ENCODE measurements at regions not wholly inside any gene's neighbourhood (a gene's known extent, or its start where the extent isn't known, plus 50 kb on each side); places are given as distances from the start of the nearest gene placed in this dataset.
A peak's percentile ranks its signal among the peaks of the same experiment; 100 is the strongest.
"Not testable (repeated sequence)": the region's sequence is repeated elsewhere in the genome, so short reads cannot be mapped to it uniquely, and the experiment has no call there.

GRCh38 chr15:93343402-93343801 lies 254.4 kb upstream of the RGMA start:
- H4K91ac ChIP-seq (ENCODE audit: low read depth, low read length); H3K23ac ChIP-seq (ENCODE audit: low read length); H3K9me3 ChIP-seq (ENCODE audit: insufficient read depth, low read depth, low read length); H3K4me2 ChIP-seq (ENCODE audit: low read length); H3K27me3 ChIP-seq (ENCODE audit: insufficient read depth, low read length); H3K79me2 ChIP-seq (ENCODE audit: control insufficient read depth, insufficient read depth, low read length, poor library complexity); DNase-seq; H2BK12ac ChIP-seq (ENCODE audit: low read length); H3K4me1 ChIP-seq (ENCODE audit: control insufficient read depth in 1 of 2, insufficient read depth in 2 of 2, low read length in 2 of 2); H3K4ac ChIP-seq (ENCODE audit: low read depth, low read length); H3K18ac ChIP-seq (ENCODE audit: low read length); H3K9ac ChIP-seq (ENCODE audit: low read length); H2AFZ ChIP-seq (ENCODE audit: insufficient read depth, low read length, poor library complexity); H3K14ac ChIP-seq (ENCODE audit: low read length); H2BK120ac ChIP-seq (ENCODE audit: insufficient read depth, low read length, poor library complexity); H4K8ac ChIP-seq (ENCODE audit: low read depth, low read length); H3K79me1 ChIP-seq (ENCODE audit: low read length); H3K27ac ChIP-seq (ENCODE audit: low read depth, low read length); H4K12ac ChIP-seq (ENCODE audit: low read depth, low read length); H2BK5ac ChIP-seq (ENCODE audit: low read depth, low read length, poor library complexity); H3K36me3 ChIP-seq (ENCODE audit: control insufficient read depth in 1 of 2, insufficient read depth in 2 of 2, low read length in 2 of 2); H3K4me3 ChIP-seq (ENCODE audit: low read depth, low read length); H2AK5ac ChIP-seq (ENCODE audit: low read length): not testable (repeated sequence)
- WGBS (ENCODE audit: extremely low coverage, insufficient coverage, insufficient read length), result no CpG with 5 or more reads among the region's 5 CpGs

GRCh38 chr15:93341164-93341563 lies 252.2 kb upstream of the RGMA start:
- DNase-seq, result peak; percentile 52 to 92
- Histone ChIP-seq H4K8ac (ENCODE audit: low read depth, low read length) (no peak overlapping the region), H3K4me3 (ENCODE audit: low read depth, low read length) (no peak overlapping the region), H4K12ac (ENCODE audit: low read depth, low read length) (no peak overlapping the region), H2BK12ac (ENCODE audit: low read length) (no peak overlapping the region), H3K14ac (ENCODE audit: low read length) (no peak overlapping the region), H3K9ac (ENCODE audit: low read length) (no peak overlapping the region), H3K27me3 (ENCODE audit: insufficient read depth, low read length) (no peaks in the 10 kb centered on the region), H3K18ac (ENCODE audit: low read length) (no peak overlapping the region), H3K9me3 (ENCODE audit: insufficient read depth, low read depth, low read length) (no peaks in the 10 kb centered on the region), H3K79me1 (ENCODE audit: low read length) (no peaks in the 10 kb centered on the region), H2BK120ac (ENCODE audit: insufficient read depth, low read length, poor library complexity) (no peak overlapping the region), H3K4ac (ENCODE audit: low read depth, low read length) (no peak overlapping the region), H4K91ac (ENCODE audit: low read depth, low read length) (no peak overlapping the region), H2BK5ac (ENCODE audit: low read depth, low read length, poor library complexity) (no peak overlapping the region), H2AK5ac (ENCODE audit: low read length) (no peak overlapping the region), H3K27ac (ENCODE audit: low read depth, low read length) (no peak overlapping the region), H3K4me1 (ENCODE audit: control insufficient read depth in 1 of 2, insufficient read depth in 2 of 2, low read length in 2 of 2) (no peaks in the 10 kb centered on the region), H2AFZ (ENCODE audit: insufficient read depth, low read length, poor library complexity) (no peak overlapping the region), H3K36me3 (ENCODE audit: control insufficient read depth in 1 of 2, insufficient read depth in 2 of 2, low read length in 2 of 2) (no peaks in the 10 kb centered on the region), H3K23ac (ENCODE audit: low read length) (no peak overlapping the region), H3K79me2 (ENCODE audit: control insufficient read depth, insufficient read depth, low read length, poor library complexity) (no peaks in the 10 kb centered on the region), H3K4me2 (ENCODE audit: low read length) (no peak overlapping the region)
- WGBS (ENCODE audit: extremely low coverage, insufficient coverage, insufficient read length), result no CpG with 5 or more reads among the region's 4 CpGs

- H3K23ac ChIP-seq (ENCODE audit: low read length), result no peak overlapping the region
- no peaks in the 10 kb centered on the region for H3K36me3 ChIP-seq (ENCODE audit: control insufficient read depth in 1 of 2, insufficient read depth in 2 of 2, low read length in 2 of 2)
- H3K27ac ChIP-seq (ENCODE audit: low read depth, low read length), result no peak overlapping the region
- no peak overlapping the region for H2BK5ac ChIP-seq (ENCODE audit: low read depth, low read length, poor library complexity)
- H3K14ac ChIP-seq (ENCODE audit: low read length), result no peak overlapping the region
- H3K79me1 ChIP-seq (ENCODE audit: low read length), result no peaks in the 10 kb centered on the region
- H3K9me3 ChIP-seq (ENCODE audit: insufficient read depth, low read depth, low read length), result no peaks in the 10 kb centered on the region
- H2BK120ac ChIP-seq (ENCODE audit: insufficient read depth, low read length, poor library complexity), result no peak overlapping the region
- H2AFZ ChIP-seq (ENCODE audit: insufficient read depth, low read length, poor library complexity), result no peak overlapping the region
- H2AK5ac ChIP-seq (ENCODE audit: low read length), result no peak overlapping the region
- no peaks in the 10 kb centered on the region for H3K79me2 ChIP-seq (ENCODE audit: control insufficient read depth, insufficient read depth, low read length, poor library complexity)
- H3K18ac ChIP-seq (ENCODE audit: low read length), result no peak overlapping the region
- WGBS (ENCODE audit: extremely low coverage, insufficient coverage, insufficient read length), result no CpG with 5 or more reads among the region's 2 CpGs
- H3K27me3 ChIP-seq (ENCODE audit: insufficient read depth, low read length), result no peaks in the 10 kb centered on the region
- H3K4me1 ChIP-seq (ENCODE audit: control insufficient read depth in 1 of 2, insufficient read depth in 2 of 2, low read length in 2 of 2), result no peaks in the 10 kb centered on the region
- H4K8ac ChIP-seq (ENCODE audit: low read depth, low read length), result no peak overlapping the region
- no peak overlapping the region for H3K4me2 ChIP-seq (ENCODE audit: low read length)
- no peak for DNase-seq
- no peak overlapping the region for H2BK12ac ChIP-seq (ENCODE audit: low read length)
- no peak overlapping the region for H3K4ac ChIP-seq (ENCODE audit: low read depth, low read length)
- H4K91ac ChIP-seq (ENCODE audit: low read depth, low read length), result no peak overlapping the region
- no peak overlapping the region for H4K12ac ChIP-seq (ENCODE audit: low read depth, low read length)
- H3K9ac ChIP-seq (ENCODE audit: low read length), result no peak overlapping the region
- no peak overlapping the region for H3K4me3 ChIP-seq (ENCODE audit: low read depth, low read length)
Observed at GRCh38 chr15:93340406-93340805, 251.4 kb upstream of the RGMA start.

GRCh38 chr15:93333796-93334195 lies 244.8 kb upstream of the RGMA start:
- no CpG with 5 or more reads among the region's 6 CpGs for WGBS (ENCODE audit: extremely low coverage, insufficient coverage, insufficient read length)
- H3K79me2 ChIP-seq (ENCODE audit: control insufficient read depth, insufficient read depth, low read length, poor library complexity), result no peaks in the 10 kb centered on the region
- H2BK5ac ChIP-seq (ENCODE audit: low read depth, low read length, poor library complexity), result no peak overlapping the region
- no peak overlapping the region for H3K27ac ChIP-seq (ENCODE audit: low read depth, low read length)
- H2BK12ac ChIP-seq (ENCODE audit: low read length), result no peak overlapping the region
- H3K4me2 ChIP-seq (ENCODE audit: low read length), result no peak overlapping the region
- H3K14ac ChIP-seq (ENCODE audit: low read length), result no peak overlapping the region
- H2BK120ac ChIP-seq (ENCODE audit: insufficient read depth, low read length, poor library complexity), result no peak overlapping the region
- peaks cover 6 to 7% of the 10 kb centered on the region in 2 experiments for H3K4me1 ChIP-seq (ENCODE audit: control insufficient read depth in 1 of 2, insufficient read depth in 2 of 2, low read length in 2 of 2)
- no peak overlapping the region for H4K91ac ChIP-seq (ENCODE audit: low read depth, low read length)
- H3K4ac ChIP-seq (ENCODE audit: low read depth, low read length), result no peak overlapping the region
- no peak overlapping the region for H4K12ac ChIP-seq (ENCODE audit: low read depth, low read length)
- no peak overlapping the region for H3K4me3 ChIP-seq (ENCODE audit: low read depth, low read length)
- H3K9me3 ChIP-seq (ENCODE audit: insufficient read depth, low read depth, low read length), result no peaks in the 10 kb centered on the region
- H2AFZ ChIP-seq (ENCODE audit: insufficient read depth, low read length, poor library complexity), result no peak overlapping the region
- no peak for DNase-seq
- H3K23ac ChIP-seq (ENCODE audit: low read length), result no peak overlapping the region
- H3K27me3 ChIP-seq (ENCODE audit: insufficient read depth, low read length), result peaks cover 3% of the 10 kb centered on the region
- no peak overlapping the region for H3K9ac ChIP-seq (ENCODE audit: low read length)
- peaks cover 2% of the 10 kb centered on the region for H3K79me1 ChIP-seq (ENCODE audit: low read length)
- no peaks in the 10 kb centered on the region for H3K36me3 ChIP-seq (ENCODE audit: control insufficient read depth in 1 of 2, insufficient read depth in 2 of 2, low read length in 2 of 2)
- no peak overlapping the region for H4K8ac ChIP-seq (ENCODE audit: low read depth, low read length)
- H2AK5ac ChIP-seq (ENCODE audit: low read length), result no peak overlapping the region
- H3K18ac ChIP-seq (ENCODE audit: low read length), result no peak overlapping the region

Data from trophoblast cell (in vitro differentiated cells and primary cell).